Right lobe of liver (tissue), 6 donors: ENCODE measurements at regions not wholly inside any gene's neighbourhood (a gene's known extent, or its start where the extent isn't known, plus 50 kb on each side); places are given as distances from the start of the nearest gene placed in this dataset.

Experiments
- ATAC-seq, 4 donors: fragments of 200-7000 bp; cut with Tn5 transposase; one replicate each; pipeline ENCODE4 v1.9.1; 2020; ENCODE audit warnings: mild to moderate bottlenecking in 4 of 4, moderate library complexity in 4 of 4
- DNase-seq, 3 donors: peaks; one replicate each; pipeline ENCODE4 v3.0.0-alpha.2; 2020
- H3K27ac ChIP-seq, 3 donors: fragments of 200-600 bp; one replicate each; pipeline ENCODE4 v1.8.0; 2022
- H3K27me3 ChIP-seq, 2 donors: fragments of 200-600 bp; one replicate each; pipeline ENCODE4 v1.8.0; 2022
- H3K36me3 ChIP-seq, 4 donors: fragments of 200-600 bp; sonication (generic) in 1 of 4; one replicate each; pipeline versions ENCODE4 v1.5.1 to v1.8.0; 2017 to 2022; ENCODE audit warnings: control low read depth in 1 of 4
- H3K4me1 ChIP-seq, 4 donors: fragments of 200-600 bp; sonication (generic) in 1 of 4; one replicate each; pipeline versions ENCODE4 v1.5.1 to v1.8.0; 2017 to 2022; ENCODE audit warnings: control low read depth in 1 of 4
- H3K4me3 ChIP-seq, 3 donors: fragments of 200-600 bp; one replicate each; pipeline ENCODE4 v1.8.0; 2022
- H3K9me3 ChIP-seq, 4 donors: fragments of 200-600 bp; sonication (generic) in 1 of 4; one replicate each; pipeline versions ENCODE4 v1.5.1 to v1.8.0; 2017 to 2022; ENCODE audit warnings: control low read depth in 1 of 4
- POLR2A ChIP-seq: fragments of 450-650 bp; IDR thresholded peaks from one replicate; pipeline ENCODE4 v1.6.1; 2017; ENCODE audit warnings: antibody characterized with exemption, mild to moderate bottlenecking
- WGBS: methylation state at CpG from one replicate; pipeline ENCODE4 v1.1.6; 2018; ENCODE audit warnings: low coverage, low lambda C conversion rate; ENCODE audit not compliant: insufficient coverage; ENCODE audit errors: missing lambda C conversion rate; 5-methylcytosine and 5-hydroxymethylcytosine counted together
- intact Hi-C, 2 donors: fragments of 100-400 bp; cut with DNase I; formaldehyde crosslinking; loops; one replicate each; pipeline versions ENCODE4 v1.11.2 to v1.14.1; 2022
- TF ChIP-seq, protein P1 (sequence below), 4 donors: fragments of 200-600 bp in 3 of 4; fragments of 450-650 bp in 1 of 4; IDR thresholded peaks; one replicate each; pipeline versions ENCODE4 v1.5.1 to v1.8.0; 2016 to 2022; ENCODE audit warnings: antibody characterized with exemption in 4 of 4, mild to moderate bottlenecking in 2 of 4
- donor health status: DM: no; HTN: yes; CAD: no.
- donor health status: DM: no; HTN: no; CAD: no.
- donor health status: DM: no; HTN: no; CAD: no.
- donor health status: DM: no; HTN: yes; CAD: no.
- donor health status: DM: no; HTN: yes; CAD: no.

GRCh38 chr14:28651148-28651547, 115.4 kb upstream of the FOXG1 start:
- no peak overlapping the region for H3K4me3 ChIP-seq
- H3K9me3 ChIP-seq, result no peaks in the 10 kb centered on the region
- no peaks in the 10 kb centered on the region for H3K27me3 ChIP-seq
- WGBS, result 44% methylated on average over 5 of the region's 5 CpGs
- H3K27ac ChIP-seq, result no peak overlapping the region
- no peaks in the 10 kb centered on the region for H3K4me1 ChIP-seq
- DNase-seq, result no peak
- TF ChIP-seq POLR2A, result no peak
- TF ChIP-seq, protein P1, sequence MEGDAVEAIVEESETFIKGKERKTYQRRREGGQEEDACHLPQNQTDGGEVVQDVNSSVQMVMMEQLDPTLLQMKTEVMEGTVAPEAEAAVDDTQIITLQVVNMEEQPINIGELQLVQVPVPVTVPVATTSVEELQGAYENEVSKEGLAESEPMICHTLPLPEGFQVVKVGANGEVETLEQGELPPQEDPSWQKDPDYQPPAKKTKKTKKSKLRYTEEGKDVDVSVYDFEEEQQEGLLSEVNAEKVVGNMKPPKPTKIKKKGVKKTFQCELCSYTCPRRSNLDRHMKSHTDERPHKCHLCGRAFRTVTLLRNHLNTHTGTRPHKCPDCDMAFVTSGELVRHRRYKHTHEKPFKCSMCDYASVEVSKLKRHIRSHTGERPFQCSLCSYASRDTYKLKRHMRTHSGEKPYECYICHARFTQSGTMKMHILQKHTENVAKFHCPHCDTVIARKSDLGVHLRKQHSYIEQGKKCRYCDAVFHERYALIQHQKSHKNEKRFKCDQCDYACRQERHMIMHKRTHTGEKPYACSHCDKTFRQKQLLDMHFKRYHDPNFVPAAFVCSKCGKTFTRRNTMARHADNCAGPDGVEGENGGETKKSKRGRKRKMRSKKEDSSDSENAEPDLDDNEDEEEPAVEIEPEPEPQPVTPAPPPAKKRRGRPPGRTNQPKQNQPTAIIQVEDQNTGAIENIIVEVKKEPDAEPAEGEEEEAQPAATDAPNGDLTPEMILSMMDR (IDR thresholded peaks at IDR 0.05), result no peak
- no peaks in the 10 kb centered on the region for H3K36me3 ChIP-seq
- intact Hi-C loops, result no loop called here
- no peak for ATAC-seq

DNA sequence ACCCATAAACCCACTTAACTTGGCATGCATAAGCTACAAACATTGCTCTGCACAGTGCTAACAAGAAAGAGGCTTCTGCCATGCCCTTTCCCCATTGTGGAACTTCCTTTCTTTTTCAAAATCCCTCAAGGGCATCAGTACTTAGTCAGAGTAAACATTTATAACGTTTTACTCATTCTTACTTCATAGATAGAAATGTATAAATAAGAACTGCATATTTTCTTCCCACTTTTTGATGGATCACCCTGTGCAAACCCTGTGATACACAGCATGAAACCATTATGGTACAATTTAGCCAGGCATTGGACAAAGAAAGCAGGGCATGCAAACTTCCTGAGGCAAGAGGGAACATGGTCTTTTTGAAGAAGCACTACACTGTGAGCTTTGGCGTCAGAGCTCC, 113.8 kb upstream of the FOXG1 start:
- no peaks in the 10 kb centered on the region for H3K4me1 ChIP-seq
- H3K4me3 ChIP-seq, result no peak overlapping the region
- WGBS, result 11% methylated on average over 2 of the region's 2 CpGs
- H3K27ac ChIP-seq, result no peak overlapping the region
- H3K27me3 ChIP-seq, result no peaks in the 10 kb centered on the region
- H3K36me3 ChIP-seq, result no peaks in the 10 kb centered on the region
- intact Hi-C loops, result no loop called here
- H3K9me3 ChIP-seq, result no peaks in the 10 kb centered on the region
- ATAC-seq (no peak), DNase-seq (no peak)
- no peak for TF ChIP-seq POLR2A
- TF ChIP-seq, protein P1 (IDR thresholded peaks at IDR 0.05), result no peak

GRCh38 chr14:28653521-28653920, 113.1 kb upstream of the FOXG1 start:
- Histone ChIP-seq H3K4me3 (no peak overlapping the region), H3K9me3 (no peaks in the 10 kb centered on the region), H3K27ac (no peak overlapping the region), H3K27me3 (no peaks in the 10 kb centered on the region), H3K4me1 (no peaks in the 10 kb centered on the region), H3K36me3 (no peaks in the 10 kb centered on the region)
- TF ChIP-seq, protein P1 (IDR thresholded peaks at IDR 0.05), result no peak
- no peak for TF ChIP-seq POLR2A
- ATAC-seq, result no peak
- WGBS, result 85% methylated on average over 2 of the region's 2 CpGs
- intact Hi-C loops, result no loop called here
- DNase-seq, result no peak

GRCh38 chr14:28656704-28657255, 109.8 kb upstream of the FOXG1 start:
- intact Hi-C loops, result no loop called here
- Histone ChIP-seq H3K9me3 (no peaks in the 10 kb centered on the region), H3K27me3 (no peaks in the 10 kb centered on the region), H3K4me3 (no peak overlapping the region), H3K4me1 (no peaks in the 10 kb centered on the region), H3K27ac (no peak overlapping the region), H3K36me3 (no peaks in the 10 kb centered on the region)
- no peak for ATAC-seq
- WGBS, result 63% methylated on average over 1 of the region's 1 CpG
- no peak for TF ChIP-seq POLR2A
- TF ChIP-seq, protein P1 (IDR thresholded peaks at IDR 0.05), result no peak
- no peak for DNase-seq
